A549 (cell line): ENCODE measurements at regions not wholly inside any gene's neighbourhood (a gene's known extent, or its start where the extent isn't known, plus 50 kb on each side); places are given as distances from the start of the nearest gene placed in this dataset.

Source experiments
- POLR2A ChIP-seq: IDR thresholded peaks from 2 replicates; pipeline ENCODE4 v1.6.1; 2012; ENCODE audit warnings: mild to moderate bottlenecking, low read length
- RAD21 ChIP-seq, 2 experiments: fragments of >200 bp in 1 of 2; sonication (Bioruptor Twin) in 1 of 2; formaldehyde crosslinking in 1 of 2; IDR thresholded peaks in 1 of 2; conservative IDR thresholded peaks in 1 of 2; 2 replicates in 1 of 2; 3 replicates in 1 of 2; pipeline ENCODE4 v1.6.1; 2012 to 2018; ENCODE audit warnings: inconsistent platforms in 1 of 2
- ZC3H11A ChIP-seq: fragments of 450-650 bp; IDR thresholded peaks from 2 replicates; pipeline ENCODE4 v1.6.1; 2014; ENCODE audit warnings: antibody characterized with exemption, mild to moderate bottlenecking

DNA sequence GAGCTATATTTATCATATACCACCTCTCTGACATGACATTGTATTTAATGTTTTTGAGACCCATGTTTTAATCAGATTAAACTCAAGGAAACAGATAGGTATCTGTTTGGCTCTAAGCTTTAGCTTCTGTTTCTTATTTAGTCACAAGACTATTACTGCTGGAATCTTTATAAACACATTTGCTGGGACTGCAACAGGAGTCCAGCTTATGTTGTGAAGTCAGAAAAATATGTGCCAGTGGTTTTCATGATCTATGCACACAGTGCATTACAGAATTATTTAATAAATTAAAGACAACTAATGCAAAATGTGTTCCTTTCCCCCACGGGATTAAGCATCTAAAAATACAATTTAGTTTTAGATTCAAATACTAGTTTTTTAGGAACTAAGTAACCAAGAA lies 338.9 kb downstream of the ZEB2 start:
- TF ChIP-seq POLR2A: no peak
- TF ChIP-seq RAD21 (conservative IDR thresholded peaks at IDR 0.05 in 1 of 2, IDR thresholded peaks at IDR 0.05 in 1 of 2): no peak
- TF ChIP-seq ZC3H11A: no peak
